K562 (cell line): ENCODE measurements at regions not wholly inside any gene's neighbourhood (a gene's known extent, or its start where the extent isn't known, plus 50 kb on each side); places are given as distances from the start of the nearest gene placed in this dataset.

Experiments
- ATAC-seq: fragments of 200-7000 bp; cut with Tn5 transposase; 3 replicates; pipeline ENCODE4 v1.9.1; 2020; ENCODE audit warnings: moderate library complexity
- BruUV-seq: library from RNA; stranded (reverse); fragments of 400-500 nt; replicated peaks from 2 replicates; lab custom pipeline; 2021; lab: Mats Ljungman, UMichigan
- CTCF ChIA-PET: fragments of 300-600 bp; formaldehyde crosslinking; extraction: SDS; loops from one replicate; lab custom pipeline; 2021; ENCODE audit warnings: low intra/inter-chr PET ratio; lab: Yijun Ruan, JAX
- POLR2A ChIA-PET: fragments of 300-600, 350-650 bp; sonication (Branson Sonifier 250); formaldehyde crosslinking; extraction: SDS; loops from one replicate; lab custom pipeline; 2021; ENCODE audit warnings: antibody characterized with exemption, inconsistent platforms; lab: Yijun Ruan, JAX
- DNase-seq, 4 experiments: peaks; one replicate each; pipeline versions ENCODE4 v3.0.0 to v3.0.0-alpha.2; 2011 to 2018; ENCODE audit warnings: low spot score in 3 of 4, mixed read lengths in 3 of 4; ENCODE audit errors: extremely low read depth in 1 of 4
- FAIRE-seq: peaks from 2 replicates; lab custom pipeline; 2011; peaks lifted over from hg19 to GRCh38; lab: Jason Lieb, UNC
- H2AFZ ChIP-seq: 2 replicates; pipeline ENCODE4 v1.6.0; 2011; ENCODE audit warnings: low read depth, low read length, control low read depth, inconsistent platforms
- H3K27ac ChIP-seq: fragments of 200-600 bp; 3 replicates; pipeline ENCODE4 v1.8.0; 2011; ENCODE audit warnings: low read depth, mild to moderate bottlenecking, control low read depth, inconsistent platforms, low read length, moderate library complexity, mixed read lengths; ENCODE audit errors: extremely low read depth
- H3K27me3 ChIP-seq, 2 experiments: fragments of 300-600 bp in 1 of 2; 2 replicates in 1 of 2; 3 replicates in 1 of 2; pipeline versions ENCODE4 v1.6.0 to v1.8.0; 2011; ENCODE audit warnings: inconsistent platforms in 2 of 2, low read length in 2 of 2, mild to moderate bottlenecking in 1 of 2, mixed read lengths in 1 of 2, moderate library complexity in 1 of 2; ENCODE audit not compliant: control insufficient read depth in 2 of 2, insufficient read depth in 2 of 2
- H3K36me3 ChIP-seq: fragments of 300-600 bp; 3 replicates; pipeline ENCODE4 v1.8.0; 2011; ENCODE audit warnings: mild to moderate bottlenecking, low read length, inconsistent platforms; ENCODE audit not compliant: control insufficient read depth, insufficient read depth
- H3K4me1 ChIP-seq, 2 experiments: fragments of 200-600 bp in 1 of 2; replicated peaks in 1 of 2; 2 replicates in 1 of 2; 3 replicates in 1 of 2; pipeline versions ENCODE4 v1.5.1 to v1.8.0; 2011; ENCODE audit warnings: inconsistent platforms in 2 of 2, low read length in 2 of 2, mild to moderate bottlenecking in 1 of 2, mixed read lengths in 1 of 2, moderate library complexity in 1 of 2; ENCODE audit not compliant: control insufficient read depth in 2 of 2, insufficient read depth in 2 of 2
- H3K4me2 ChIP-seq: 2 replicates; pipeline ENCODE4 v1.6.1; 2011; ENCODE audit warnings: low read length, control low read depth, inconsistent platforms, mixed read lengths; ENCODE audit not compliant: insufficient read depth
- H3K4me3 ChIP-seq: fragments of 200-600 bp; sonication (generic), shearing (Covaris generic); 2 replicates; pipeline ENCODE4 v1.5.1; 2016; ENCODE audit warnings: control low read depth, inconsistent platforms
- H3K79me2 ChIP-seq: fragments of 200-600 bp; 3 replicates; pipeline ENCODE4 v1.8.0; 2011; ENCODE audit warnings: low read length, inconsistent platforms; ENCODE audit not compliant: control insufficient read depth, insufficient read depth
- H3K9ac ChIP-seq, 2 experiments: 2 replicates each; pipeline versions ENCODE4 v1.6.0 to v1.6.1; 2011; ENCODE audit warnings: low read depth in 2 of 2, low read length in 2 of 2, control low read depth in 1 of 2, inconsistent platforms in 1 of 2, mild to moderate bottlenecking in 1 of 2, mixed read lengths in 1 of 2; ENCODE audit not compliant: insufficient read depth in 1 of 2
- H3K9me1 ChIP-seq: one replicate; pipeline ENCODE4 v1.6.0; 2011; ENCODE audit warnings: inconsistent platforms, mild to moderate bottlenecking, low read length, moderate library complexity; ENCODE audit not compliant: control insufficient read depth, insufficient read depth
- H3K9me3 ChIP-seq: replicated peaks from 2 replicates; pipeline ENCODE4 v1.5.1; 2011; ENCODE audit warnings: low read depth, low read length, inconsistent platforms; ENCODE audit not compliant: control insufficient read depth, insufficient read depth
- H4K20me1 ChIP-seq: replicated peaks from 2 replicates; pipeline ENCODE4 v1.6.1; 2011; ENCODE audit warnings: low read length, inconsistent platforms, mixed read lengths; ENCODE audit not compliant: control insufficient read depth, insufficient read depth
- CBX3 ChIP-seq, 2 experiments: IDR thresholded peaks; 1 replicate in 1 of 2; 2 replicates in 1 of 2; pipeline ENCODE4 v1.6.1; 2012; ENCODE audit warnings: inconsistent platforms in 2 of 2, low read length in 2 of 2, borderline replicate concordance in 1 of 2, control low read depth in 1 of 2
- FOXJ3 ChIP-seq: sonication (generic); formaldehyde crosslinking; IDR thresholded peaks from 2 replicates; pipeline ENCODE4 v1.4.0; 2020; ENCODE audit warnings: mild to moderate bottlenecking, missing genetic modification reagents
- KLF10 ChIP-seq: fragments of 250-450 bp; sonication (Bioruptor Pico); IDR thresholded peaks from 2 replicates; pipeline ENCODE4 v1.6.1; 2021; ENCODE audit warnings: matching md5 sums
- MAZ ChIP-seq, 2 experiments: fragments of 450-650 bp in 1 of 2; sonication (generic) in 1 of 2; formaldehyde crosslinking; IDR thresholded peaks in 1 of 2; conservative IDR thresholded peaks in 1 of 2; 2 replicates each; pipeline versions ENCODE4 v1.4.0 to v1.5.0; 2020; ENCODE audit warnings: mild to moderate bottlenecking in 1 of 2, missing genetic modification reagents in 1 of 2
- POLR3G ChIP-seq: IDR thresholded peaks from 2 replicates; pipeline ENCODE4 v1.6.1; 2011; ENCODE audit not compliant: insufficient read length, insufficient replicate concordance; ENCODE audit errors: extremely low read depth
- RAD21 ChIP-seq, 2 experiments: fragments of 250-450 bp in 1 of 2; fragments of 450-650 bp in 1 of 2; sonication (Bioruptor Pico) in 1 of 2; formaldehyde crosslinking in 1 of 2; IDR thresholded peaks in 1 of 2; conservative IDR thresholded peaks in 1 of 2; 2 replicates each; pipeline versions ENCODE4 v1.4.0 to v1.8.0; 2020 to 2022; ENCODE audit warnings: mild to moderate bottlenecking in 2 of 2, moderate library complexity in 1 of 2
- TAL1 ChIP-seq: fragments of 450-650 bp; IDR thresholded peaks from 2 replicates; pipeline ENCODE4 v1.6.1; 2016; ENCODE audit warnings: mild to moderate bottlenecking
- TARDBP ChIP-seq: fragments of 450-650 bp; IDR thresholded peaks from 2 replicates; pipeline ENCODE4 v1.6.1; 2016
- WGBS: fragments of 100-300 bp; shearing (Covaris generic); methylation state at CpG from one replicate; pipeline ENCODE4 v1.1.6; 2016; ENCODE audit warnings: low coverage, mixed read lengths; ENCODE audit not compliant: insufficient coverage; ENCODE audit errors: missing lambda C conversion rate; 5-methylcytosine and 5-hydroxymethylcytosine counted together
- in situ Hi-C: fragments of 300-500 bp; cut with MboI; formaldehyde crosslinking; loops from 4 replicates; pipeline ENCODE4 v1.15.0; 2018; ENCODE audit warnings: inconsistent platforms, mixed read lengths
- intact Hi-C: fragments of 100-400 bp; cut with micrococcal nuclease; formaldehyde crosslinking; loops from 2 replicates; pipeline ENCODE4 v1.14.2; 2022
- TF ChIP-seq, protein P1 (sequence below): fragments of 450-650 bp; formaldehyde crosslinking; IDR thresholded peaks from 2 replicates; pipeline ENCODE4 v1.4.0; 2020; ENCODE audit warnings: mild to moderate bottlenecking, moderate library complexity
- TF ChIP-seq, protein P2 (sequence below), 2 experiments: fragments of 450-650 bp in 1 of 2; sonication (generic) in 1 of 2; formaldehyde crosslinking; conservative IDR thresholded peaks; 2 replicates each; pipeline versions ENCODE4 v1.4.0 to v1.8.1; 2020 to 2022; ENCODE audit warnings: mild to moderate bottlenecking in 1 of 2, missing genetic modification reagents in 1 of 2
- TF ChIP-seq, protein P3 (sequence below), 2 experiments: IDR thresholded peaks in 1 of 2; conservative IDR thresholded peaks in 1 of 2; 2 replicates each; pipeline ENCODE4 v1.6.1; 2016; ENCODE audit warnings: low read depth in 2 of 2, mild to moderate bottlenecking in 1 of 2, missing compliant biosample characterization in 1 of 2, missing genetic modification characterization in 1 of 2, moderate library complexity in 1 of 2

GRCh38 chr2:5501807-5502206 is 190.4 kb upstream of the SOX11 start:
- CTCF ChIA-PET = no interaction called here
- no peaks in the 10 kb centered on the region for H3K4me1 ChIP-seq
- in situ Hi-C loops (no loop called here), intact Hi-C loops (no loop called here)
- H3K9ac ChIP-seq = no peak overlapping the region
- no peaks in the 10 kb centered on the region for H3K79me2 ChIP-seq
- no TSS peak for BruUV-seq
- ATAC-seq (no peak), DNase-seq (no peak), FAIRE-seq (no peak)
- H3K9me3 ChIP-seq = no peaks in the 10 kb centered on the region; the same call in none of the 2 replicates
- H3K9me1 ChIP-seq = no peaks in the 10 kb centered on the region
- H4K20me1 ChIP-seq = no peaks in the 10 kb centered on the region
- no peak overlapping the region for H3K4me2 ChIP-seq
- TF ChIP-seq, protein P1, sequence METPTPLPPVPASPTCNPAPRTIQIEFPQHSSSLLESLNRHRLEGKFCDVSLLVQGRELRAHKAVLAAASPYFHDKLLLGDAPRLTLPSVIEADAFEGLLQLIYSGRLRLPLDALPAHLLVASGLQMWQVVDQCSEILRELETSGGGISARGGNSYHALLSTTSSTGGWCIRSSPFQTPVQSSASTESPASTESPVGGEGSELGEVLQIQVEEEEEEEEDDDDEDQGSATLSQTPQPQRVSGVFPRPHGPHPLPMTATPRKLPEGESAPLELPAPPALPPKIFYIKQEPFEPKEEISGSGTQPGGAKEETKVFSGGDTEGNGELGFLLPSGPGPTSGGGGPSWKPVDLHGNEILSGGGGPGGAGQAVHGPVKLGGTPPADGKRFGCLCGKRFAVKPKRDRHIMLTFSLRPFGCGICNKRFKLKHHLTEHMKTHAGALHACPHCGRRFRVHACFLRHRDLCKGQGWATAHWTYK (CRISPR knock-in tag) = no peak
- TF ChIP-seq FOXJ3 (no peak), CBX3 (IDR thresholded peaks at IDR 0.05; ENCODE audit: borderline replicate concordance in 1 of 2, low read length in 2 of 2) (no peak), TARDBP (no peak), POLR3G (no peak), MAZ (CRISPR knock-in tag; conservative IDR thresholded peaks at IDR 0.05 in 1 of 2, IDR thresholded peaks at IDR 0.05 in 1 of 2) (no peak), TAL1 (no peak), RAD21 (CRISPR knock-in tag; conservative IDR thresholded peaks at IDR 0.05 in 1 of 2, IDR thresholded peaks at IDR 0.05 in 1 of 2) (no peak), KLF10 (CRISPR knock-in tag) (no peak)
- TF ChIP-seq, protein P2, sequence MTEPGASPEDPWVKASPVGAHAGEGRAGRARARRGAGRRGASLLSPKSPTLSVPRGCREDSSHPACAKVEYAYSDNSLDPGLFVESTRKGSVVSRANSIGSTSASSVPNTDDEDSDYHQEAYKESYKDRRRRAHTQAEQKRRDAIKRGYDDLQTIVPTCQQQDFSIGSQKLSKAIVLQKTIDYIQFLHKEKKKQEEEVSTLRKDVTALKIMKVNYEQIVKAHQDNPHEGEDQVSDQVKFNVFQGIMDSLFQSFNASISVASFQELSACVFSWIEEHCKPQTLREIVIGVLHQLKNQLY (CRISPR knock-in tag; conservative IDR thresholded peaks at IDR 0.05) = no peak
- TF ChIP-seq, protein P3, sequence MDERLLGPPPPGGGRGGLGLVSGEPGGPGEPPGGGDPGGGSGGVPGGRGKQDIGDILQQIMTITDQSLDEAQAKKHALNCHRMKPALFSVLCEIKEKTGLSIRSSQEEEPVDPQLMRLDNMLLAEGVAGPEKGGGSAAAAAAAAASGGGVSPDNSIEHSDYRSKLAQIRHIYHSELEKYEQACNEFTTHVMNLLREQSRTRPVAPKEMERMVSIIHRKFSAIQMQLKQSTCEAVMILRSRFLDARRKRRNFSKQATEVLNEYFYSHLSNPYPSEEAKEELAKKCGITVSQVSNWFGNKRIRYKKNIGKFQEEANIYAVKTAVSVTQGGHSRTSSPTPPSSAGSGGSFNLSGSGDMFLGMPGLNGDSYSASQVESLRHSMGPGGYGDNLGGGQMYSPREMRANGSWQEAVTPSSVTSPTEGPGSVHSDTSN (CRISPR knock-in tag; IDR thresholded peaks at IDR 0.05; ENCODE audit: low read depth) = no peak
- TF ChIP-seq, protein P3 (tag; conservative IDR thresholded peaks at IDR 0.05; ENCODE audit: low read depth) = no peak
- no peak overlapping the region for H2AFZ ChIP-seq
- H3K36me3 ChIP-seq = no peaks in the 10 kb centered on the region
- POLR2A ChIA-PET = no interaction called here
- WGBS = 0% methylated on average over 1 of the region's 1 CpG
- H3K27me3 ChIP-seq = no peaks in the 10 kb centered on the region
- no peak overlapping the region for H3K4me3 ChIP-seq
- no peak overlapping the region for H3K27ac ChIP-seq
